Left ventricle myocardium inferior (tissue), 1 donor: ENCODE measurements at regions not wholly inside any gene's neighbourhood (a gene's known extent, or its start where the extent isn't known, plus 50 kb on each side); places are given as distances from the start of the nearest gene placed in this dataset.

Source experiments
- DNase-seq: peaks from one replicate; pipeline ENCODE4 v3.0.0-alpha.2; 2020
- H3K27ac ChIP-seq: fragments of 200-600 bp; replicated peaks from 2 replicates; pipeline ENCODE4 v1.8.0; 2021
- H3K27me3 ChIP-seq: fragments of 200-600 bp; 2 replicates; pipeline ENCODE4 v1.8.0; 2021; ENCODE audit warnings: low read depth
- H3K36me3 ChIP-seq: fragments of 200-600 bp; 2 replicates; pipeline ENCODE4 v1.8.0; 2021
- H3K4me1 ChIP-seq: fragments of 200-600 bp; 2 replicates; pipeline ENCODE4 v1.8.0; 2021
- H3K4me3 ChIP-seq: fragments of 200-600 bp; 2 replicates; pipeline ENCODE4 v1.8.0; 2021; ENCODE audit warnings: mild to moderate bottlenecking, moderate library complexity
- H3K9me3 ChIP-seq: fragments of 200-600 bp; replicated peaks from 2 replicates; pipeline ENCODE4 v1.8.0; 2021
- CTCF ChIP-seq: fragments of 200-600 bp; IDR thresholded peaks from 2 replicates; pipeline ENCODE4 v1.8.0; 2021; ENCODE audit warnings: antibody characterized with exemption, mild to moderate bottlenecking, borderline replicate concordance
- intact Hi-C: fragments of 100-400 bp; cut with micrococcal nuclease; formaldehyde crosslinking; loops from one replicate; pipeline ENCODE4 v1.11.0; 2022
- donor health status: DM: no; HTN: yes; CAD: no; lungs with severe emphysema.

- TF ChIP-seq CTCF: no peak
- Histone ChIP-seq H3K27ac (no peak overlapping the region), H3K36me3 (no peaks in the 10 kb centered on the region), H3K27me3 (no peaks in the 10 kb centered on the region), H3K4me3 (no peak overlapping the region), H3K9me3 (peaks cover 12% of the 10 kb centered on the region), H3K4me1 (no peaks in the 10 kb centered on the region)
- intact Hi-C loops: no loop called here
- no peak for DNase-seq
These were observed 1212.3 kb upstream of the NCAM2 start for GRCh38 chr21:19785941-19786340.

GRCh38 chr21:19792004-19792403, 1206.2 kb upstream of the NCAM2 start:
- Histone ChIP-seq H3K27ac (no peak overlapping the region), H3K4me3 (no peak overlapping the region), H3K27me3 (no peaks in the 10 kb centered on the region), H3K4me1 (no peaks in the 10 kb centered on the region), H3K9me3 (no peaks in the 10 kb centered on the region), H3K36me3 (no peaks in the 10 kb centered on the region)
- no peak for DNase-seq
- intact Hi-C loops: no loop called here
- TF ChIP-seq CTCF: no peak

- no peaks in the 10 kb centered on the region for H3K4me1 ChIP-seq
- H3K4me3 ChIP-seq: no peak overlapping the region
- no peaks in the 10 kb centered on the region for H3K9me3 ChIP-seq
- intact Hi-C loops: no loop called here
- no peak for TF ChIP-seq CTCF
- DNase-seq: no peak
- H3K36me3 ChIP-seq: no peaks in the 10 kb centered on the region
- no peak overlapping the region for H3K27ac ChIP-seq
- no peaks in the 10 kb centered on the region for H3K27me3 ChIP-seq
These were observed 1191.0 kb upstream of the NCAM2 start for GRCh38 chr21:19807201-19807600.

GRCh38 chr21:19810779-19811178, 1187.4 kb upstream of the NCAM2 start:
- Histone ChIP-seq H3K4me1 (no peaks in the 10 kb centered on the region), H3K9me3 (no peaks in the 10 kb centered on the region), H3K36me3 (no peaks in the 10 kb centered on the region), H3K27me3 (no peaks in the 10 kb centered on the region), H3K27ac (no peak overlapping the region), H3K4me3 (no peak overlapping the region)
- TF ChIP-seq CTCF: no peak
- DNase-seq: no peak
- intact Hi-C loops: no loop called here

GRCh38 chr21:19830446-19830845, 1167.8 kb upstream of the NCAM2 start:
- Histone ChIP-seq H3K4me1 (no peaks in the 10 kb centered on the region), H3K9me3 (no peaks in the 10 kb centered on the region), H3K27ac (no peak overlapping the region), H3K4me3 (no peak overlapping the region), H3K27me3 (no peaks in the 10 kb centered on the region), H3K36me3 (no peaks in the 10 kb centered on the region)
- no peak for TF ChIP-seq CTCF
- no peak for DNase-seq
- intact Hi-C loops: no loop called here

GRCh38 chr21:19832551-19832950, 1165.7 kb upstream of the NCAM2 start:
- H3K36me3 ChIP-seq: no peaks in the 10 kb centered on the region
- DNase-seq: no peak
- no peak overlapping the region for H3K4me3 ChIP-seq
- H3K27ac ChIP-seq: no peak overlapping the region
- no peaks in the 10 kb centered on the region for H3K27me3 ChIP-seq
- no peak for TF ChIP-seq CTCF
- intact Hi-C loops: no loop called here
- no peaks in the 10 kb centered on the region for H3K4me1 ChIP-seq
- no peaks in the 10 kb centered on the region for H3K9me3 ChIP-seq
